Inferior parietal cortex (tissue), 1 donor: ENCODE measurements at regions not wholly inside any gene's neighbourhood (a gene's known extent, or its start where the extent isn't known, plus 50 kb on each side); places are given as distances from the start of the nearest gene placed in this dataset.
"Not testable (repeated sequence)": the region's sequence is repeated elsewhere in the genome, so short reads cannot be mapped to it uniquely, and the experiment has no call there.

Experiments
- DNase-seq: peaks from one replicate; pipeline ENCODE4 v3.0.0-alpha.2; 2016; ENCODE audit errors: extremely low spot score

DNA sequence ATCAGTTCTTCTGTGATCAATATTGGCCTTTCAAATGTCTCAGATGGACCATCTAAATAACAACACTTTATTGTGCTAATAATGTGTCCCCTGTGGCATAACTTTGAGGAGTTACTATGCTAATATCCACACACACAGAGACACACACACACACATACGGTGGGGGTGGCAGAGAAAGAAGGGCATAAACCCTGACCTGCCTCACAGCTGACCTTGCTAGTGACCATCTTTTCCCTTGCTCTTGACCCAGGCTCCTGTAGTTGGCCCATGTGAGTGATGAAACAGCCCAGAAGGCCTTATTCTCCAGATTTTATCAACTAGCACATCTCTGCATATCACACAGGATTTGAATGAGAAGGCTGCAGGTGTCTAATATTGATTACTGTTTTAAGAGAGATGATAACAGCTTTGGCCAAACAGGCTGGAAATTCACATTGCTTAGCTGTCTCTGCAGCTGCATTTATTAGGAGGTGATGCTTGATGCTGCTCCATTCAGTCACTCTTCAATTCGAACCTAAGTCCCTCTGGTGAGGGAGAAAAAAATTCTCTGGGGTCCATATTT is 176.4 kb downstream of the ACTR3 start:
- DNase-seq: no peak

DNA sequence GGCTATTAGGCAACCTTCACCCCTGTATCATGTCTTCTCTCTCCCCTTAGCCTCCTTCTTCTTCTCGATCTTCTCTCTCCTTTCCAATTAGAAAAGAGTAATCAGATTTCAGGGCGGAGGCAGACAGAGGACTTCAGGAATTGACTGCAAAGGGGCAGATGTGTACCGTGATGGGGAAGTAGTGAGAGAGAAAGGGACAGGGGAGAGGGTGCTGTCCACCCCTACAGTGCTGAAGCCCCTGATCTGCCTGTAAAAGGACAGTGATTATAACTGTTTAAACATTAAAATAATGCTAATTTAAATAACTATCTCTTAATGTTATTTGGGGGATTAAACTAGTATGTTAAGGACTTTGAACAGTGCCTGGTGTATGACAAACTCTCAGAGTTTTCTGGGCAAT is 178.5 kb downstream of the ACTR3 start:
- DNase-seq: no peak

DNA sequence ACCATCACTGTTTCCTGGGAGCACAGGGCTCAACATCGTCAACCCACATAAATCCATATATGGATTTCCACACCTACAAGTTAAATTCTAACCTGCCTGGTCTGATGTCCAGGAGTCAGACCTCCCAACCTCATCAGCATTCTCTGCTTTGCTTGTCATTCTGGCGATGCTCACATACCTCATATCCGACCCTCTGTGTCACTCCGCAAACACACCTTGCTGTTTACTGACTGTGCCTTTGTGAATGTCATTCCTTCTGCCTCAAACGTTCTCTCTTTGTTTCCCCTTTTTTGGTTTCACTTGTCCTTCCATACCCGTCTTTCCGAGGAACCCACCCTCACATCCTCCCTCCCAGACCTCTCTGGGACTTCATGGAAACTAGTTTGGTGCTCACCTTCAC is 187.1 kb downstream of the ACTR3 start:
- no peak for DNase-seq

DNA sequence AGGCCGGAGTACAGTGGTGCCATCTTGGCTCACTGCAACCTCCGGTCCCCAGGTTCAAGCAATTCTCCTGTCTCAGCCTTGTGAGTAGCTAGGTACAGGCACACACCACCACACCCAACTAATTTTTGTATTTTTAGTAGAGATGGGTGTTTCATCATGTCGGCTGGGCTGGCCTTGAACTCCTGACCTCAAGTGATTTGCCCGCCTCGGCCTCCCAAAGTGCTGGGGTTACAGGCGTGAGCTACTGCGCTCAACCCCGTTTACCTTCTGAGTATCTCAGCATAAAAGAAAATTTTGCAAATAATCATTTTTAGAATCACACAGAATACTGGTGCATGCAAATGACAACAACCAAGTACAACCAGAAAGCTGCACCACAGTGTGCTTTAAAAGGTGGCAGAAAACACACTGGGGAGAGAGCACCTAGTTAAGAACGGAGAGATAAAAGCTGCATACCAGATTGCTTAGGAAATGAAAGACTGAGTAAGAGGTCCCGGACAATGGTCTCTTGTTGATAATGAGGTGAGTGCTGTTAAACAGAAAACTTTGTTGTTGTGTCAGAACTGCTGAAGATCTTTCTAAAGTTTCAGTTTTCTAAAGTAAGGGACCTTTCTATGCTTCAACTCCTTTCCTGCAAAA is 189.6 kb downstream of the ACTR3 start:
- no peak for DNase-seq

DNA sequence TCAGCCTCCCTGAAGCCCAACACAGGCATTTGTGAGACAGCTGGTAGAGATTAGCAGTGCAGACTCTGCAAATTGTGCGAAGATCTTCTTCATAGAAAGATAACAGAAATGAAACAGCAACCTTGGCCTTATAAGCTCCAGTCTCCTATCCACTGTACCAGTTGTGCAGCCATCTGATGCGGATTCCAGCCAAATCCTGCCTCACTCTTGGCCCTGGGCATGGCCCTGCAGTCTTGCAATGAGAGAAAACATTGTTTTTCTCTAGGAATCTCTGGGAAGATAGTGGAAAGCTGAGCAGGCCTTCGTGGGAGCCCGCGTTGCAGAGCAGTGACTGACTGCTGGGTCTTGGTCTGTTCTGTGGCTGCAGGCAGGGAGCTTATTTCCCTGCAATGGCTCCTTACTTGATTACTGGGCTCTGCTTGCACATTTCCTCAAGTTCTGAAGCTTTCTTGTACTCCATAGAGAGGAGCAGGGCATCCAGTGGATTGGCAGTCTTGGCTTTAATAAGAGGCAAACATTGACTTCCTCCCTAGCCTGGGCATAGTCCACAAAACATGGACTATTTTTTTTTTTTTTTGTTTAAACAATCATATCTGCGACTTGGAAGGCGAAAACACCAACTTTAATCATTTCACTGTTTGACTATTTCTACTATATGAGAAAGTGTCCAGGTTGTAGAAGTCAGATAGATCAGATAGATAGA is 193.0 kb downstream of the ACTR3 start:
- no peak for DNase-seq

DNA sequence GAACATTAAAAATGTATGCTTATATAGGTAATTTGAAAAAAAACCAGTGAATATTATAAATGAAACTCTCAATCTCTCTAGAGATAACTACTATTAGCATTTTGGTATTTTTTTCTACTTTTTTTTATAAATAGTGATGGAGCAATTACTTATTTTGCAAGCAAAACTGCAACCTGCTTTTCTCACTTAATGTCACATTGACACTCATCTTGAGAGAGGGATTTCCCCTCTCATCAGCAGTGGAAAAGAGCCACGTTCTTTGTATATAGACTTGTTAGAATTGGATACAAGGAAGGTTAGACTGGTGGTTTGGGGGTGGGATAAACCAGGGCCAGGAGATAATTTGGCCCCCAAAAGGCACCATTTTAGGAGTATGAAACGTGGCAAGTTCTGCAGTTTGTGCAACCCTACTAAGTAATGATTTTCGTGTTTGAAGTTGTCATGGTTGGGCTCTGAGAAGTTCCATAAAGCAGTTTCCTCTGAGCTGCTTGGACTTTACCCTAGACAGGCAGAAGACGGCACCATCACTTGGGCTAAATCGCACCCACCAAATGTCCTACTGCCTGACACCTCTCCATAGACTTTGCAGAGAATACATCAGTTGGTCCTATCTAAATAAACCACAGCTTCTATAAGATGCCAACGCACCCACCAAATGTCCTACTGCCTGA is 194.0 kb downstream of the ACTR3 start:
- no peak for DNase-seq

DNA sequence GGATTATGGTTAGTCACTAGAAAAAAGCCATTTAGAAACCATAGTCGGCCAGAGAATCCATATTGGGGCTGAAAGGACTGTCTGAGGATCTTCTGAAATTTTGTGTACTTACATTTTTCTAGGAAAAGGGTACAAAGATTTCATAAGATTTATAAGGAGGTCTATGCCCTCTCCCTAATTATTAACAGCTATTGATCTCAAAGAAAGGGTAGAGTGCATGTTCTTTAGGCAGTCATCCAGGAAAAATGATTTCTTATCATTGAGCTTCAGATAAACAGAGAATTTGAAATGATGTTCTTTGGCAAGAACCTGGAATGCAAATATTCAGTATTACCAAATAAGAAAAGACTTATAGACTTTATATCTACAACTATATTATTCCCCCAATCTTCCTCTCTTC is 195.3 kb downstream of the ACTR3 start:
- DNase-seq: no peak

DNA sequence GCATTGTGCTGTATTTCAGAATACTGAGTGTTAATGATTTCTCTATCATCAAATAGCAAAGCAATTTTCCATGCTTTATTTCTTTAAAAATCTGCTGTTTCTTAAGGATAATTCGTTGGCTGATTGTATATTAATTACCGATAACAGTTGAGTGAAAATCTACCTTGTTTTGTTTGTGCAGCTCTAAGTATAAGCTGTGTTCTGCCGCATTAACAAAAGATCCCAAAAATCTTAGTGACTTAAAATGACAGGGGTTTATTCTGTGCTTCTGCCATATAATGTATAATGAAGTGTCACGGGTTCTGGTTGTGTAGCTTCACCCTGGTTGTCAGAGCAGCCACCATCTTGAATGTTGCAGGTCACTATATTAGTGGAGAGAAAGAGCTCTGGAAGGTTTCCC is 196.1 kb downstream of the ACTR3 start:
- DNase-seq: no peak

DNA sequence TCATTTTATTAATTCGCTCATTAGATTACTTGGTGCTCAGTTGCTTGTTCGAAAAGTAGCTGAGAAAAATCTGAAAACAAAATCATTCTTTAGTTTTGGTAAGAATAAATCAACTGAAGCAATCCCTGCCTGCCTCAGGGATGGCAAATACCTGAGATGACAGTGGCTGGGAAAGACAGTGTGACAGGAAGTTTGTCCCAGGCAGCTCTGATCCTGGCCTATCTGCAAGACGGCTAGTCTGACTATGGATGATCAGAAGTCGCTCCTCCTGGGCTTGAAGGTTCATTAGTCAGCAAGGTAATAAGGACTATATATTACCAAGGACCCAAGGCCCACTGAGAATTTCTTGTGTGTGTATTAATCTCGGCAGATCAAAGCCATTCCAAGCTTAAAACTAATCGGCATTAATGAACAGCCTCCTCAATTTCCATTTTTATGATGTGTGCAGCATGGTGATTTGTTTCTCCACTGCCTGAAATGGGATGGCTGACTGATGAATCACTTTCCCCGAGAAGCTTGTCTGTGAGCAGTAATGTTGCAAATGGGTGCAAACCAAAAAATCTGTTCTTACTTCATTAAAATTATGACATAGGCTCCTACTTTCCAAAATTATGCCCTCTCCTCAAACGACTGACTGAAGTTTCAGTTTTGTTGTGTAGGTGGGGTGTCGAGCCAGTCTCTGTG is 199.9 kb downstream of the ACTR3 start:
- no peak for DNase-seq

DNA sequence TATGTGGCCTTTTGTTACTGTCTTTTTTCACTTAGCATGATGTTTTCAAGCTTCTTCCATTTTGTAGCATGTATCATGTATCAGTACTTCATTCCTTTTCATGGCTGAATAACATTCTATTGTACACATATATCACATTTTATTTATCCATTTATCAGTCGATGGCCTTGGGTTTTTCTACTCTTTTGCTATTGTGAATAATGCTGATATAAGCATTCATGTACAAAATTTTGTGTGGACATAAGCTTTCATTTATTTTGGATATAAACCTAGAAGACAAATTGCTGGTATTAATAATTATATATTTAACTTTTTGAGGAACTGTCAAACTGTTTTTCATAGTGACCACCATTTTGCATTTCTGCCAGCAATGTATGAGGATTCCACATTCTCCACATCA is 201.1 kb downstream of the ACTR3 start:
- no peak for DNase-seq

DNA sequence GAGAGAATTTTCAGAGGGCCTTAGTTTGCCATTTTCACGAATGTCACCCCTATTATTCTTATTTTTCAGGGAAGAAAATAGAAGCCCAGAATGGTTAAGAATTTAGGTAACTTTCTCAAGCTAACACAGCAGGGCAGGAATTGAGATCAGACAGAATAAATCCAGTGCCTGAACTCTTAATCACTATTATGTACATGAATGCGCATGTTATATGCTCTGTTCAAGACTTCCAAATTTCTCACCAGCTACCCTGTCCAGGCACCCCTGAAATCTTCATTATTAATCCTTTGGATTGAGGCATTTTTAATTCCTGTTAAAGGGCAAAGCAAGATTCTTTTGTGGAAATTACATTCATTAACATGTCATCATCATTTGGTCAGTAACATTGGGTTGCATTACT is 218.4 kb downstream of the ACTR3 start:
- no peak for DNase-seq

DNA sequence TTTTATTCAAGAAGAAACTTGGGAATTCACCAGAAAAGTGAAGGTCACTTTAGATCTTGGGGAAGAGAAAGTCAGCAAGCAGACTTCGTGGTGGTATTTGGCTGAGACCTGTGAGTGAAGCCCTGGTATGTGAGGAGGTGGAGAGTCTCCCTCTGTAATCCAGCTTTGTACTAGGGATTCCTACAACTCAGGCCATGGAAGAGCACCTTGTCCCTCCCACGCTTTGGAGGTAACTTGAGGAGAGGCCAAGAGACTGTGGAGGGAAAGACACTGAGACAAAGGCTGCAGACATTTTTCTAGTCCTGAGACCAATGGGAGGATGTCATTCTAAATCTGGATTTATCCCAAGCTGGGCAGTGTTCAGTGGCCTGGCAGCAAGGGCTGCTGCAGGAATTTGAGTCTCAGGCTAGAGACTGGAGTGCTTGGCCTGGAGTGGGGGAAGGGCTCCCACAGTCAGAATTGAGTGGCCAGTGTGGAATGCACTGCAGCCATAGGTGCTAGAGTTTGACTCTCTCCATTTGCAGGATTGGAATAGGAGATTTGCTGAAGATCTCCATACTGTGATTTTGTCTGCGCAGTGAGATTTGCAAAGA is 219.0 kb downstream of the ACTR3 start:
- no peak for DNase-seq

DNA sequence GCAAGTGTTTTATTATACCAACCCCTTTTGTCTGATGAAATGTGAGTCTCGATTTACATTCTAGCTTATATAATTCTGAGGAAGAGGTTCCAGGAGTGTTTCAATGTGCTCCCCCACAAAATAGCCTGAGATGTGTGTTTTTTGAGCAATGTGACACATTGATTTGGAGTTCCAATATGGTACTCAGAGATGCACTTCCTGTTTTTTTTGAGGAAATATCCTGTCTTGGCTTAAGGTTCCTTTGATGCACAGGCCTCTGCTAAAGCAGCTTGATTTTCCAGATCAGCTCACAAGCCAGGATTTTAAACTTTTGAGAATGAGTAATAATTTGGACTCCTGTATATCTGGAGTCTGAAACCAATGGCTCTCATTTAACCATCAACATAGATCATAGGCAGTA is 221.4 kb downstream of the ACTR3 start:
- DNase-seq: no peak

DNA sequence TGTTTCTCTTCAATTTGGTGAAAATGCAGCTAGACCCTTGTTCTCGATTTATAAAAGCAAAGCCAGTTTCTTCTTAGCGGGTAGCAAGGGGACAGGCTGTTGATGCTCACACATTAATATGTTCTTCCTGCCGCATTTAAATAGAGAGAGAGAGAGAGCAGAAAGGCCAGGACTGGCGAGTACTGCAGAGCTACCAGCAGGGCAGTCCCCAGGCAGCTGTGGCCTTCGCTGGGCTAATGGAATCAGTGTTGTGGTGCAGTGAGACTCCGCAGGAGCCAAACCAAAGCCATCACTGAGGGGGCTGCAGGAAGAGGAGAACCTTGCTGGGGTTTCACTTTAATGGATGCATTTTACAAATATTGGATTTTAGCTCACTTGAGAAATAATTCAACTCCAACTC is 223.6 kb downstream of the ACTR3 start:
- DNase-seq: no peak

DNA sequence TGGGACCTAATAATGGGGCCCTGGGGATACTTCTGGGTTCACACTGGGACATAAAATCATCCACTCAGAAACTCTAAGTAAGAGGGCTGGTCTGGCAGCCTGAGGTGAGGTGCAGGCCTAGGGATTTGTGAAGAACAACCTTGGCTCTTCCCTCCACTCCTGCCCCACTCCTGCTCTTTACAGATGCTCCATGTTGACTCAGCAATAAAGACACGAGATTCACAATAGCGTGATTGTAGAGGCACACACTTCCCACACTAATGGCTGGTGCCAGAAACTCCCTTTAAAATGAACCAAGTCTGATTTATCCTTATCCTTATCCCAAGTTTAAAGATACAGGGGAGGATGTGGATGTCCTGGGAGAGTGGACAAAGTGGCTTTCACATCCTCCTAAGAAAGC is 228.2 kb downstream of the ACTR3 start:
- no peak for DNase-seq

DNA sequence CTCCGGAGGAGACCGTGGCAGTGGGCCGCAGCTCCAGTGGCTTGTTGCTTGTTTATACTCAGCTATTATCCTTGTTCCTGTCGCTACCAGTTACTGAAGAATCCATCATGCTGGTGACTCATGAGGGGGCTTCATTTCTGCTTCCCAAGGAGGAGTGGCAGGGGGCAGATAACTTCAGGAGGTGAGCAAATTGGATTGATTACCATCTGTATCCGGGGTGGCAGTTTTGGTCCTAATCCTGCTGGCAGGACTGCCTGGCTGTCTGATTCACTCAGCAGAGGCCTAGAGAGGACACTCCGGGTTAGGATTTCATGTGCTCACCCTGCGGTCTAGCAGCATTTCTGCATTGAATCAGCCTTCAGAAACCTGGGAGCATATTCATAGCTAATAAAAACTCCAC is 230.0 kb downstream of the ACTR3 start:
- DNase-seq: no peak

DNA sequence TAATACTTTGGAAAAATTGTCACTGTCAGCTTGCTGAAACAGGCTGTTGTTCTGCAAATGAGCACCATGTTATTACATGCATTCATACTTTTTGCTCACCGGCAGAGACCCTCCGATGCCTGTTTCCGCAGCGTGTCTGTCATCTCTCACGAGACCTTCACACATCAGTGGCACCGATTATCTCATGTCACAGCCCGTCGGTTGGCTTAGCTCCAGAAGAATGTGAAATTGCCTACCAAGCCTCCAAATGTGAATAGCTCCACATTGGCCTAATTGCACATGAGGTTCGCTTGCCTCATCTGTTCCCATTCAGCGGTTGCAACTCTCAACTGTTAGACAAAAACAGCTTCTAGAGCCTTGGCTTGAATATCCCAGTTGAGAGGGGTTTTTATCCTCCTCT is 233.0 kb downstream of the ACTR3 start:
- no peak for DNase-seq

DNA sequence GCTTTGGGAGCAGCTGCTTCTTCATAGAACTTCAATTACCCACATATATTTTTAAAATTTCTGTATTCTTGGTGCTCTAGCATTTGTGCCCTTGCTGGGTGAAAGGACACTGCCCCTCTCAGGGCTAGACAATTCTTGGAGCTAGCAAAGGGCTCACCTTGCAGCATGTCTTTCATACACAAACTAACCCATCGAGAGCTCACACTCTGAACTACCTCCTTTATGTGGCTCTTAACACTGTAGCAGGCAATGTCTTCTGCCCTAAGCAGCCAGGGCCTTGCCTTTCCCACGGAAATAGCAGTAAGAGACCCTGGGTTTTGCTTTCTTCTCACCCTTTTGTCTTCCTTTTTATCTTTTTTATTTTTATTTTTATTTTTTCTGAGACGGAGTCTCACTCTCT is 234.0 kb downstream of the ACTR3 start:
- DNase-seq: no peak

DNA sequence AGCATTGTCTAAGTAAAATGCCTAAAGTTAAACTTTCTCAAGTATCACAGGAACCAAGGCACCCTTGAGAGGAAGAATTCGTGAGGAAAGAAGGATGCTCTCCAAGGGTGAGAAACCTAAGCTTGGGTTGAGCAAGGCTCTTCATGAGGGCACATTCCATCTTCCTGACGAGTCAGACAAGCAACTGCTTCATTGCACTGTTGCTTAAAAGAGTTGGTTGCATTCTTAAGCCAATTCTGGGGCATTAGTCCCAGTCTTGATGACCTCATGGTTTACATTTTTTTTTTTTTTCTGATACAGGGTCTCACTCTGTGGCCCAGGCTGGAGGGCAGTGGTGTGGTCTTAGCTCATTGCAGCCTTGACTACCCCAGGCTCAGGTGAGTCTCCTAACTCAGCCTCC is 237.5 kb downstream of the ACTR3 start:
- no peak for DNase-seq

DNA sequence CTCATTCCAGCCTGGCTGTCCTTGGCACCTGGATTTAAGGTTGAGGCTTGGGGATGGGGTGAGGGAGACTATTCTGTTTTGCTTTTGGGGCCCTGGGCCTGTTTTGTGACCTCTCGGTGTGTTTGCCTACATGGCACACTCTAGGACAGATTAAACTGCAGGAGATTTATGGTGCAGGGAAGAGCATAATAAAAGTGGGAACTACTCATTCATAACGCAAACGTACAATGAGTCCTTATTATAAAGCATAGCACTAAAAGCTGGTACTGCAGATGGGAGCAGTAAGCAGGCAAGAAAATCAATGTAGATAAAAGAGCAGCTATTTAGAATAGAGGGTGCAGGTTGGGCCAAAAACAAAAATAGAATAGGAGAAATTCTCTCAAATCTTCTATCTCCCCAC is 238.4 kb downstream of the ACTR3 start:
- DNase-seq: no peak

DNA sequence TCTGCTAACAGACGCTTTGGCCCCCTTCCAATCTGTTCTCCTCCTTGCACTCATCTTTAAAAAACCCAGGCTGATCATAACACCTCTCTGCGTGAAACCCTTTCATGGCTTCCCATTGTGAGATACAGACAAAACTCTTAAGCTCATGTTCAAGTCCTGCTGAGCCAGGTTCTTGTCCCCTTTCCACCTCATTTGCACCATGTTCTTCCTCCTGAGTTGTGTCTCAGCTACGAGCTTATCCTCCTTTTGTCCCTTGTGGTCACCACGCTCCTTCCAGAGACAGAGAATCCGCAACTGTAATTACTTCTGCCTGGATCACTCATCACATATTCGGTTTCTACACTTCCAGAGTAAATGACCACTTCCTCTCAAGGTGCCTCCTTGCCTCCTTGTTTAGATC is 238.8 kb downstream of the ACTR3 start:
- DNase-seq: no peak

DNA sequence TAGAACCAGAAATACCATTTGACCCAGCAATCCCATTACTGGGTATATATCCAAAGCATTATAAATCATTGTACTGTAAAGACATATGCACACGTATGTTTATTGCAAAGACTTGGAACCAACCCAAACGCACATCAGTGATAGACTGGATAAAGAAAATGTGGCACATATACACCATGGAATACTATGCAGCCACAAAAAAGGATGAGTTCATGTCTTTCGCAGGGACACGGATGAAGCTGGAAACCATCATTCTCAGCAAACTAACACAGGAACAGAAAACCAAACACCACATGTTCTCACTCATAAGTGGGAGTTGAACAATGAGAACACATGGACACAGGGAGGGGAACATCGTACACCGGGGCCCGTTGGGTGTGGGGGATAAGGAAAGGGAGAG is 242.2 kb downstream of the ACTR3 start:
- DNase-seq: not testable (repeated sequence)
